AG04449 (cell line): ENCODE measurements at regions not wholly inside any gene's neighbourhood (a gene's known extent, or its start where the extent isn't known, plus 50 kb on each side); places are given as distances from the start of the nearest gene placed in this dataset.
"Not testable (repeated sequence)": the region's sequence is repeated elsewhere in the genome, so short reads cannot be mapped to it uniquely, and the experiment has no call there.

Experiments used
- CTCF ChIA-PET: fragments of 350-600 bp; formaldehyde crosslinking; extraction: SDS; loops from one replicate; lab custom pipeline; 2021; ENCODE audit warnings: antibody characterized with exemption; lab: Yijun Ruan, JAX
- POLR2A ChIA-PET: fragments of 400-600, 350-600 bp; formaldehyde crosslinking; extraction: SDS; loops from one replicate; lab custom pipeline; 2020; ENCODE audit warnings: antibody characterized with exemption, inconsistent platforms; lab: Yijun Ruan, JAX
- DNase-seq: peaks from one replicate; pipeline ENCODE4 v3.0.0-alpha.2; 2010; ENCODE audit warnings: low read depth, low spot score
- H3K4me3 ChIP-seq: 2 replicates; pipeline ENCODE4 v1.5.1; 2011; ENCODE audit warnings: low read depth, mild to moderate bottlenecking, control low read depth, low read length
- CTCF ChIP-seq: IDR thresholded peaks from one replicate; pipeline ENCODE4 v1.5.1; 2011; ENCODE audit warnings: mild to moderate bottlenecking, moderate library complexity, low read length, control low read depth, inconsistent platforms; ENCODE audit not compliant: insufficient read depth; ENCODE audit errors: missing control alignments

GRCh38 chr11:109668973-109669634 lies 247.1 kb downstream of the C11orf87 start:
- ChIA-PET POLR2A (no interaction called here), CTCF (no interaction called here)
- no peak overlapping the region for H3K4me3 ChIP-seq
- DNase-seq: no peak
- no peak for TF ChIP-seq CTCF

- DNase-seq: no peak
- ChIA-PET CTCF (interaction anchor here (0.7 kb wide), 1 partner anchor 14 kb away, joined by 3 read pairs; no protein-coding TSS in a partner anchor), POLR2A (no interaction called here)
- TF ChIP-seq CTCF: no peak
- H3K4me3 ChIP-seq: no peak overlapping the region
Measured at GRCh38 chr11:109677231-109677630, 255.2 kb downstream of the C11orf87 start.

- POLR2A ChIA-PET: no interaction called here
- CTCF ChIA-PET: interaction anchor here (0.7 kb wide), 1 partner anchor 13 kb away, joined by 3 read pairs; no protein-coding TSS in a partner anchor
- DNase-seq: no peak
- no peak overlapping the region for H3K4me3 ChIP-seq
- no peak for TF ChIP-seq CTCF
Measured at GRCh38 chr11:109677876-109678275, 255.9 kb downstream of the C11orf87 start.

GRCh38 chr11:109680127-109680526 lies 258.1 kb downstream of the C11orf87 start:
- DNase-seq: no peak
- no peak for TF ChIP-seq CTCF
- CTCF ChIA-PET: interaction anchor here (2.9 kb wide), 1 partner anchor 982 kb away, joined by 7 read pairs; no protein-coding TSS in a partner anchor
- H3K4me3 ChIP-seq: no peak overlapping the region
- POLR2A ChIA-PET: no interaction called here

- DNase-seq, POLR2A ChIA-PET, CTCF ChIA-PET, H3K4me3 ChIP-seq: not testable (repeated sequence)
Measured at GRCh38 chr11:109682788-109683187, 260.8 kb downstream of the C11orf87 start.

- H3K4me3 ChIP-seq: no peak overlapping the region
- CTCF ChIA-PET: interaction anchor here (1.2 to 3.6 kb wide), 4 partner anchors 8 to 997 kb away, joined by 5 to 30 read pairs (median 9); no protein-coding TSS in a partner anchor
- no peak for DNase-seq
- POLR2A ChIA-PET: no interaction called here
- TF ChIP-seq CTCF: no peak
Measured at GRCh38 chr11:109695696-109696095, 273.7 kb downstream of the C11orf87 start.
